GM18858 (cell line): ENCODE measurements at regions not wholly inside any gene's neighbourhood (a gene's known extent, or its start where the extent isn't known, plus 50 kb on each side); places are given as distances from the start of the nearest gene placed in this dataset.
"Not testable (repeated sequence)": the region's sequence is repeated elsewhere in the genome, so short reads cannot be mapped to it uniquely, and the experiment has no call there.

Experiments
- ATAC-seq: cut with Tn5 transposase; IDR thresholded peaks from one replicate; pipeline ENCODE4 v1.9.1; 2021; ENCODE audit not compliant: unreplicated experiment

DNA sequence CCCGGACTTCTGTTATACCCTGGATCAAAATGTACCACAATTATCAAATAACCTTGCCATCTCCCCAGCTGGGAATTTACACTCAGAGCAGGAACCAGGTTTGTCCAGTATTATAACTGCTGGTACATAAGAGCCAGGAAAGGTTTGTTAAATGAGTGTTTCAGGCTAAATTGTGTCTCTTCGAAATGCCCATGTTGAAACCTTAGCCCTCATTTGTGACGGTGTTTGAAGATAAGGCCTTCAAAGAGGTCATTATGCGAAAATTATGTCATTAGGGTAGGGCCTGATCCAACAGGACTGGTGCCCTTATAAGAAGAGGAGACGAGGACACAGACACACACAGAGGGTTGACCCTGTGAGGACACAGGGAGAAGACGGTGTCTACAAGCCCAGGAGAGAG lies 73.5 kb upstream of the DHRSX start:
- ATAC-seq: no peak

DNA sequence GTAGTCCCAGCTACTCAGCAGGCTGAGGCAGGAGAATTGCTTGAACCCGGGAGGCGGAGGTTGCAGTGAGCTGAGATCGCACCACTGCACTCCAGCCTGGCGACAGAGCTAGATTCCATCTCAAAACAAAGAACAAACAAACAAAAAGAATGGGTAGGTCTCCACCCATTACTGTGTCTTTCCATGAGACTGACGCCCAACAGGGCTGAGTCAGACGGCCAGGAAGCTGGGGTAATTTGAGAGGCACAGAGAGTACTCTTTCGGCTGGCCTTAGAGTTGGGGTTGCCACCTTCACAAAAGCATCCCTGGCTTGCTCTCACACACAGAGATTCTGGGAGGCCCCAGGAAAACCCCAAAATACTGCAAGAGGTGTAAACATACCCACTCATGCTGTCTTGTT lies 72.0 kb upstream of the DHRSX start:
- no peak for ATAC-seq

DNA sequence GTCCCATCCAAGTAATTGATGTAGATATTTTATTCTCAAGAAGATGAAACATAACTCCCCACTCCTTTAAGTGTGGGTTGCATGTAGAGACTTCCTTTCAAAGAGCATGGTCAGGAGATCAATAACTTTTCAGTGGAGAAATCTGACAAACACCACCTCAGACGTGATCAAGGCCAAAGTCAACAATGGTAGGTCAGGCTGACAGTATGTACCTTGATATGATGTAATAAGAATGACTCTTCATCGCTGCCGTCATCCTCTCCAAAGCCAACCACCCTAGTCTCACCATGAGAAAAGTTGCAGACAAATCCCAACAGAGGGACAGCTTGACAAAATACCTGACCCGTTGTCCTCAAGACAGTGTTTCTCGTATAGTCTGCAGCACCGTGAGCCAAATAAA lies 67.3 kb upstream of the DHRSX start:
- no peak for ATAC-seq

DNA sequence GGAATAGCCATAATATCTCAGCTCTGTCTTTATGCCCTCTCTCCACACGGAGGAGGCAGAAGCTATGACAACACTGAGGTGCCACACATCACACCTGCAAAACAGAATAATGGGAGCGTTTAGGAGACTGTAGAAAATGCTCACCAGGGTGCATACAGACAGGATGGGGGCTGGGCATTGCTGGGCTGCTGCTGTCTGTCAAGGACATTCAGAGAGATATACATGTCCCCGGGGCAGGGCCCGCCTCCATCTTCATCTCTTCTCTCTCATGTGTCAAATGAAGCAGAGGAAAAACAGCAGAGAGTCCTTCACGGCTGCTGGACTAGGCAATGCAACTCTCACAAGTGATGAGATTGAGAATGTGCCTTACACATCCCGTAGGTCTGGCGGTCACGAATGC lies 65.3 kb upstream of the DHRSX start:
- ATAC-seq: no peak

GRCh38 chrX:2561456-2561855 lies 60.7 kb upstream of the DHRSX start:
- no peak for ATAC-seq

GRCh38 chrX:2559124-2559523 lies 58.3 kb upstream of the DHRSX start:
- no peak for ATAC-seq

- no peak for ATAC-seq
These were observed 54.1 kb upstream of the DHRSX start for GRCh38 chrX:2554891-2555290.

GRCh38 chrX:2554066-2554465 lies 53.3 kb upstream of the DHRSX start:
- ATAC-seq: not testable (repeated sequence)

GRCh38 chrX:2552621-2553201 lies 51.9 kb upstream of the DHRSX start:
- no peak for ATAC-seq

DNA sequence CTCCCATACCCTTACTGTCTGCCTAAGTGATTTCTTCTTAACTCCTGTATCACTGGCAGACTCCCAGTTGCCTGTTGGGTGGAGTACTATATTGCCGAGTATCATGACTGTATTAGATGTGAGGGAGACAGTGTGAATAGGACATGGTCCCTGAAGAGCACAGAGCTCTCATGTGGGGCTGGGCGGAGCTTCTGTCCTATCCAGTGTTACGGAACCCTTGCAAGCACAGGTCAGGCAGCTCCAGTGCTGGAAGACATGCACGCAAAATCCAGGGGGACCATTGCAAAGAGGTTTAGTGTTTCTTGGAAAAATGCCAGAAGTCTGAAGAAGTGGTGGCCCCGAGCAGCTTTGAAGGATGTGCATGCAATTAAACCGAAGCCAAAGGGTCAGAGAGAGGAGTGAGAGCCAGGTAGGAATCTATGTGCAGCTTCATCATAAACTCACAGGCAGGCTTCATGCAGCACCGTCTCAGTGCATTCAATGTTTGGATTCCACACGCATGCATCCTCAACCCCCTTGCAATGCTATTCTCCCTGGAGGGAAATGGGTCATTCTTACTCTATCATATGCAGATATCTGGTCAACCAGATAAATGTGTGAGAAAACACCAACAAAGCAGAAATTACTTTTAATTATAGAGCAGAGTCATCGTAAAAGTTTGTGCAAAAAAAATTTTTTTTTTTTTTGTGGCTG lies 49.7 kb upstream of the DHRSX start:
- no peak for ATAC-seq
